SK-N-SH (cell line): ENCODE measurements at regions not wholly inside any gene's neighbourhood (a gene's known extent, or its start where the extent isn't known, plus 50 kb on each side); places are given as distances from the start of the nearest gene placed in this dataset.

Experiments
- CTCF ChIA-PET: fragments of 300-600, 350-600 bp; formaldehyde crosslinking; extraction: SDS; loops from one replicate; lab custom pipeline; 2021; lab: Yijun Ruan, JAX
- POLR2A ChIA-PET: fragments of 350-600 bp; sonication (Branson Sonifier 250); formaldehyde crosslinking; extraction: SDS; loops from one replicate; lab custom pipeline; 2020; ENCODE audit warnings: antibody characterized with exemption, inconsistent platforms; lab: Yijun Ruan, JAX
- DNase-seq: peaks from one replicate; pipeline ENCODE4 v3.0.0; 2012
- H2AFZ ChIP-seq: fragments of 200-600 bp; sonication (generic); 2 replicates; pipeline ENCODE4 v1.8.1; 2016; ENCODE audit warnings: antibody characterized with exemption, mild to moderate bottlenecking, low read depth
- H3F3A ChIP-seq: fragments of 200-600 bp; sonication (generic); replicated peaks from 2 replicates; pipeline ENCODE3; 2016; ENCODE audit warnings: antibody characterized with exemption, mild to moderate bottlenecking; ENCODE audit not compliant: insufficient read depth
- H3K27ac ChIP-seq, 2 experiments: fragments of 200-500 bp in 1 of 2; fragments of 200-600 bp in 1 of 2; sonication (Bioruptor generic) in 1 of 2; sonication (generic), shearing (Covaris generic) in 1 of 2; 2 replicates each; pipeline versions ENCODE4 v1.5.1 to v1.6.1; 2014 to 2016; ENCODE audit warnings: low read depth in 2 of 2, inconsistent platforms in 1 of 2, low read length in 1 of 2, mild to moderate bottlenecking in 1 of 2, mixed read lengths in 1 of 2
- H3K27me3 ChIP-seq: fragments of 200-600 bp; sonication (generic), shearing (Covaris generic); 2 replicates; pipeline ENCODE4 v1.6.1; 2016; ENCODE audit warnings: mixed run types; ENCODE audit not compliant: insufficient read depth
- H3K36me3 ChIP-seq, 2 experiments: fragments of 200-500 bp in 1 of 2; fragments of 200-600 bp in 1 of 2; sonication (Bioruptor generic) in 1 of 2; sonication (generic) in 1 of 2; replicated peaks in 1 of 2; 2 replicates each; pipeline versions ENCODE3 to v1.5.1; 2014 to 2016; ENCODE audit warnings: low read length in 1 of 2, mild to moderate bottlenecking in 1 of 2; ENCODE audit not compliant: insufficient read depth in 2 of 2, control insufficient read depth in 1 of 2
- H3K4me1 ChIP-seq, 2 experiments: fragments of 200-500 bp in 1 of 2; fragments of 200-600 bp in 1 of 2; sonication (Bioruptor generic) in 1 of 2; sonication (generic), shearing (Covaris generic) in 1 of 2; 2 replicates each; pipeline versions ENCODE4 v1.5.1 to v1.6.1; 2014 to 2016; ENCODE audit warnings: low read depth in 1 of 2, low read length in 1 of 2, mixed run types in 1 of 2; ENCODE audit not compliant: insufficient read depth in 2 of 2, control insufficient read depth in 1 of 2
- H3K4me2 ChIP-seq: fragments of 200-600 bp; sonication (generic), shearing (Covaris generic); 2 replicates; pipeline ENCODE4 v1.6.1; 2017; ENCODE audit warnings: mixed run types
- H3K4me3 ChIP-seq, 2 experiments: fragments of 200-500 bp in 1 of 2; fragments of 200-600 bp in 1 of 2; sonication (Bioruptor generic) in 1 of 2; sonication (generic), shearing (Covaris generic) in 1 of 2; 2 replicates each; pipeline versions ENCODE4 v1.5.1 to v1.8.1; 2014 to 2016; ENCODE audit warnings: low read depth in 2 of 2, inconsistent platforms in 1 of 2, low read length in 1 of 2, mild to moderate bottlenecking in 1 of 2, mixed read lengths in 1 of 2, moderate library complexity in 1 of 2
- H3K79me2 ChIP-seq: fragments of 200-600 bp; sonication (generic); 2 replicates; pipeline ENCODE4 v1.8.1; 2017; ENCODE audit warnings: mild to moderate bottlenecking; ENCODE audit not compliant: insufficient read depth
- H3K9ac ChIP-seq: fragments of 200-600 bp; sonication (generic); 2 replicates; pipeline ENCODE4 v1.6.1; 2017; ENCODE audit warnings: mixed run types
- H3K9me2 ChIP-seq: fragments of 200-600 bp; sonication (generic); 2 replicates; pipeline ENCODE4 v1.6.1; 2017; ENCODE audit warnings: mixed run types
- H3K9me3 ChIP-seq: fragments of 200-600 bp; sonication (generic); 2 replicates; pipeline ENCODE4 v1.6.1; 2017; ENCODE audit warnings: mixed run types, mild to moderate bottlenecking, moderate library complexity
- H4K20me1 ChIP-seq: fragments of 200-600 bp; sonication (generic); 2 replicates; pipeline ENCODE4 v1.6.1; 2017; ENCODE audit warnings: mild to moderate bottlenecking, mixed run types; ENCODE audit not compliant: insufficient read depth
- CHD2 ChIP-seq: fragments of 150-350 bp; IDR thresholded peaks from 2 replicates; pipeline ENCODE4 v1.6.1; 2018; ENCODE audit warnings: low read length; ENCODE audit not compliant: partially characterized antibody
- CTCF ChIP-seq: fragments of 200-600 bp; sonication (generic); IDR thresholded peaks from 2 replicates; pipeline ENCODE4 v1.6.1; 2017; ENCODE audit warnings: antibody characterized with exemption, mild to moderate bottlenecking, moderate library complexity
- ELF1 ChIP-seq: IDR thresholded peaks from 2 replicates; pipeline ENCODE4 v1.4.0; 2012
- FOSL2 ChIP-seq: IDR thresholded peaks from 2 replicates; pipeline ENCODE4 v1.4.0; 2012; ENCODE audit warnings: low read depth, mild to moderate bottlenecking, moderate library complexity, borderline replicate concordance
- GATA2 ChIP-seq: sonication (generic); formaldehyde crosslinking; IDR thresholded peaks from 2 replicates; pipeline ENCODE4 v1.5.0; 2020; ENCODE audit warnings: mild to moderate bottlenecking, missing genetic modification reagents
- JUND ChIP-seq: IDR thresholded peaks from 2 replicates; pipeline ENCODE4 v1.4.0; 2012
- MEF2A ChIP-seq: IDR thresholded peaks from 2 replicates; pipeline ENCODE4 v1.4.0; 2012; ENCODE audit warnings: low read depth, borderline replicate concordance
- MXI1 ChIP-seq: IDR thresholded peaks from 2 replicates; pipeline ENCODE4 v1.6.1; 2012; ENCODE audit warnings: mild to moderate bottlenecking, low read depth, low read length, improper control_type of control experiment
- NRF1 ChIP-seq: IDR thresholded peaks from 2 replicates; pipeline ENCODE4 v1.6.1; 2012; ENCODE audit warnings: low read depth, mild to moderate bottlenecking, low read length
- PBX3 ChIP-seq: IDR thresholded peaks from 2 replicates; pipeline ENCODE4; 2012
- REST ChIP-seq: IDR thresholded peaks from 2 replicates; pipeline ENCODE4 v1.6.1; 2012; ENCODE audit warnings: mild to moderate bottlenecking, low read depth, low read length, moderate library complexity
- RXRA ChIP-seq: IDR thresholded peaks from 2 replicates; pipeline ENCODE4 v1.4.0; 2012; ENCODE audit warnings: low read depth, mild to moderate bottlenecking, borderline replicate concordance
- SIN3A ChIP-seq: IDR thresholded peaks from 2 replicates; pipeline ENCODE4 v1.6.1; 2012; ENCODE audit warnings: low read depth, mild to moderate bottlenecking, low read length, moderate library complexity, borderline replicate concordance
- SMC3 ChIP-seq: IDR thresholded peaks from 2 replicates; pipeline ENCODE4 v1.6.1; 2012; ENCODE audit warnings: low read depth, low read length, improper control_type of control experiment
- TAF1 ChIP-seq: IDR thresholded peaks from 2 replicates; pipeline ENCODE4 v1.6.1; 2012; ENCODE audit warnings: low read depth, mild to moderate bottlenecking, low read length, moderate library complexity, borderline replicate concordance
- TCF12 ChIP-seq: IDR thresholded peaks from 2 replicates; pipeline ENCODE4 v1.4.0; 2012
- WGBS: methylation state at CpG from one replicate; pipeline ENCODE4 v1.1.6; 2017; ENCODE audit warnings: low lambda C conversion rate; 5-methylcytosine and 5-hydroxymethylcytosine counted together

- 46% methylated on average over 5 of the region's 5 CpGs for WGBS
- H3K4me3 ChIP-seq = no peak overlapping the region
- no peaks in the 10 kb centered on the region for H3K79me2 ChIP-seq
- DNase-seq = no peak
- H3K27me3 ChIP-seq = no peaks in the 10 kb centered on the region
- TF ChIP-seq ELF1 (no peak), GATA2 (CRISPR knock-in tag) (no peak), CHD2 (no peak), SIN3A (no peak), REST (no peak), NRF1 (no peak), JUND (no peak), TAF1 (no peak), PBX3 (no peak), SMC3 (no peak), TCF12 (no peak)
- TF ChIP-seq, all 33 proteins: peak for 0
- CTCF ChIA-PET = interaction anchor here (1.9 to 2.0 kb wide), 2 partner anchors 217 to 579 kb away, joined by 5 to 7 read pairs; no protein-coding TSS in a partner anchor
- Histone ChIP-seq H3K4me1 (no peaks in the 10 kb centered on the region), H3K4me2 (no peak overlapping the region), H3K27ac (no peak overlapping the region), H3K9me2 (no peaks in the 10 kb centered on the region), H2AFZ (no peak overlapping the region), H3K9me3 (no peaks in the 10 kb centered on the region), H3K36me3 (no peaks in the 10 kb centered on the region), H4K20me1 (no peaks in the 10 kb centered on the region), H3F3A (no peaks in the 10 kb centered on the region), H3K9ac (no peak overlapping the region)
- POLR2A ChIA-PET = no interaction called here
Measured at GRCh38 chr20:41952166-41952565, 334.0 kb upstream of the CHD6 start.

GRCh38 chr20:41951615-41952014 lies 333.4 kb upstream of the CHD6 start:
- no peaks in the 10 kb centered on the region for H3K9me2 ChIP-seq
- no peak overlapping the region for H3K9ac ChIP-seq
- H3K4me1 ChIP-seq = no peaks in the 10 kb centered on the region
- ChIA-PET CTCF (interaction anchor here (1.3 to 2.0 kb wide), 3 partner anchors 213 to 579 kb away, joined by 3 to 7 read pairs (median 5); no protein-coding TSS in a partner anchor), POLR2A (no interaction called here)
- WGBS = 4% methylated on average over 2 of the region's 2 CpGs
- no peak for DNase-seq
- no peaks in the 10 kb centered on the region for H3K9me3 ChIP-seq
- no peak overlapping the region for H3K4me2 ChIP-seq
- H3K36me3 ChIP-seq = no peaks in the 10 kb centered on the region
- no peaks in the 10 kb centered on the region for H4K20me1 ChIP-seq
- H2AFZ ChIP-seq = no peak overlapping the region
- H3K79me2 ChIP-seq = no peaks in the 10 kb centered on the region
- H3K4me3 ChIP-seq = no peak overlapping the region
- H3K27ac ChIP-seq = no peak overlapping the region
- no peaks in the 10 kb centered on the region for H3F3A ChIP-seq
- no peaks in the 10 kb centered on the region for H3K27me3 ChIP-seq
- TF ChIP-seq MEF2A (no peak), FOSL2 (no peak), RXRA (no peak), SMC3 (no peak), NRF1 (no peak), PBX3 (no peak), MXI1 (no peak), CTCF (no peak), REST (no peak)
